CD4-positive, alpha-beta T cell treated with Interleukin-15 for 1 hour (primary cell): ENCODE measurements at regions not wholly inside any gene's neighbourhood (a gene's known extent, or its start where the extent isn't known, plus 50 kb on each side); places are given as distances from the start of the nearest gene placed in this dataset.

ENCODE experiments used
- DNase-seq: peaks from one replicate; pipeline ENCODE4 v3.0.0-alpha.2; 2020

GRCh38 chr9:19994296-19994695, 205.5 kb upstream of the SLC24A2 start:
- no peak for DNase-seq

GRCh38 chr9:19992556-19992955, 203.7 kb upstream of the SLC24A2 start:
- DNase-seq: no peak

- DNase-seq: no peak
Observed at GRCh38 chr9:19989213-19989612, 200.4 kb upstream of the SLC24A2 start.

- DNase-seq: no peak
Observed at GRCh38 chr9:19988281-19988680, 199.4 kb upstream of the SLC24A2 start.

- DNase-seq: no peak
Observed at GRCh38 chr9:19985081-19985480, 196.2 kb upstream of the SLC24A2 start.

GRCh38 chr9:19976226-19976625, 187.4 kb upstream of the SLC24A2 start:
- DNase-seq: no peak

- no peak for DNase-seq
Observed at GRCh38 chr9:19975499-19975898, 186.7 kb upstream of the SLC24A2 start.

- no peak for DNase-seq
Observed at GRCh38 chr9:19969721-19970120, 180.9 kb upstream of the SLC24A2 start.

- no peak for DNase-seq
Observed at GRCh38 chr9:19967888-19968459, 179.1 kb upstream of the SLC24A2 start.

- no peak for DNase-seq
Observed at GRCh38 chr9:19967216-19967887, 178.5 kb upstream of the SLC24A2 start.

- no peak for DNase-seq
Observed at GRCh38 chr9:19965336-19965735, 176.5 kb upstream of the SLC24A2 start.

GRCh38 chr9:19947996-19948395, 159.2 kb upstream of the SLC24A2 start:
- no peak for DNase-seq

GRCh38 chr9:19946441-19947109, 157.7 kb upstream of the SLC24A2 start:
- DNase-seq: no peak

- no peak for DNase-seq
Observed at GRCh38 chr9:19941874-19942273, 153.0 kb upstream of the SLC24A2 start.

GRCh38 chr9:19940811-19941535, 152.1 kb upstream of the SLC24A2 start:
- DNase-seq: no peak

GRCh38 chr9:19939734-19940278, 151.0 kb upstream of the SLC24A2 start:
- no peak for DNase-seq

- no peak for DNase-seq
Observed at GRCh38 chr9:19938990-19939733, 150.3 kb upstream of the SLC24A2 start.

- no peak for DNase-seq
Observed at GRCh38 chr9:19937121-19937520, 148.3 kb upstream of the SLC24A2 start.

GRCh38 chr9:19936598-19936997, 147.8 kb upstream of the SLC24A2 start:
- DNase-seq: no peak

GRCh38 chr9:19935422-19935821, 146.6 kb upstream of the SLC24A2 start:
- no peak for DNase-seq

GRCh38 chr9:19934301-19934871, 145.5 kb upstream of the SLC24A2 start:
- no peak for DNase-seq
